Lung (tissue), 11 donors: ENCODE measurements at regions not wholly inside any gene's neighbourhood (a gene's known extent, or its start where the extent isn't known, plus 50 kb on each side); places are given as distances from the start of the nearest gene placed in this dataset.
A peak's percentile ranks its signal among the peaks of the same experiment; 100 is the strongest.

ENCODE experiments used
- ATAC-seq: fragments of 200-7000 bp; cut with Tn5 transposase; one replicate; pipeline ENCODE4 v1.9.1; 2020; ENCODE audit warnings: moderate number of reproducible peaks; ENCODE audit not compliant: insufficient read depth, low FRiP score
- DNase-seq, 3 donors: peaks; one replicate each; pipeline ENCODE4 v3.0.0-alpha.2; 2013 to 2017
- H3K27ac ChIP-seq, 2 donors: one replicate each; pipeline ENCODE4 v1.5.1; 2013; ENCODE audit warnings: mild to moderate bottlenecking in 2 of 2, moderate library complexity in 2 of 2, control low read depth in 1 of 2, inconsistent platforms in 1 of 2, low read depth in 1 of 2, low read length in 1 of 2
- H3K27me3 ChIP-seq, 3 donors: one replicate each; pipeline ENCODE4 v1.5.1; 2013; ENCODE audit warnings: low read length in 2 of 3; ENCODE audit not compliant: control insufficient read depth in 3 of 3, insufficient read depth in 3 of 3
- H3K36me3 ChIP-seq, 4 donors: one replicate each; pipeline ENCODE4 v1.5.1; 2013; ENCODE audit warnings: low read length in 4 of 4, mild to moderate bottlenecking in 1 of 4, moderate library complexity in 1 of 4; ENCODE audit not compliant: control insufficient read depth in 4 of 4, insufficient read depth in 4 of 4
- H3K4me1 ChIP-seq, 5 donors: one replicate each; pipeline ENCODE4 v1.5.1; 2013; ENCODE audit warnings: low read length in 5 of 5, mild to moderate bottlenecking in 2 of 5, moderate library complexity in 1 of 5; ENCODE audit not compliant: control insufficient read depth in 5 of 5, insufficient read depth in 5 of 5
- H3K4me3 ChIP-seq: one replicate; pipeline ENCODE4 v1.5.1; 2013; ENCODE audit warnings: mild to moderate bottlenecking, control low read depth, moderate library complexity
- H3K9ac ChIP-seq, 2 donors: one replicate each; pipeline ENCODE4 v1.5.1; 2013; ENCODE audit warnings: low read length in 2 of 2, control low read depth in 1 of 2; ENCODE audit not compliant: insufficient read depth in 1 of 2
- H3K9me3 ChIP-seq, 4 donors: one replicate each; pipeline ENCODE4 v1.5.1; 2013; ENCODE audit warnings: low read length in 3 of 4, mild to moderate bottlenecking in 1 of 4, moderate library complexity in 1 of 4; ENCODE audit not compliant: control insufficient read depth in 4 of 4, insufficient read depth in 3 of 4
- CTCF ChIP-seq: IDR thresholded peaks from 2 replicates; pipeline ENCODE4 v1.5.1; 2012; ENCODE audit warnings: mild to moderate bottlenecking; ENCODE audit errors: control extremely low read depth, extremely low read depth
- WGBS, 2 donors: extraction: QIAGEN DNeasy Blood & Tissue Kit; methylation state at CpG; one replicate each; pipeline ENCODE4 v1.1.7; 2013; 5-methylcytosine and 5-hydroxymethylcytosine counted together
- donor health status: control.
- donor health status: control.
- donor health status: Bipolar disorder and iron deficiency.
- donor health status: healthy.
- donor health status: DM: yes; HTN: yes; CAD: no.

GRCh38 chr20:51143652-51144051 lies 120.7 kb upstream of the KCNG1 start:
- DNase-seq (no peak), ATAC-seq (no peak)
- no peak overlapping the region for H3K4me3 ChIP-seq
- H3K9ac ChIP-seq: no peak overlapping the region
- 88 to 97% methylated on average over 2 of the region's 2 CpGs for WGBS, 2 donors
- no peak for TF ChIP-seq CTCF
- H3K27ac ChIP-seq: no peak overlapping the region
- no peaks in the 10 kb centered on the region for H3K27me3 ChIP-seq
- peaks cover 0 to 5% (median 0%) of the 10 kb centered on the region in 4 donors for H3K9me3 ChIP-seq
- no peaks in the 10 kb centered on the region for H3K36me3 ChIP-seq
- peaks cover 0 to 5% (median 0%) of the 10 kb centered on the region in 5 donors for H3K4me1 ChIP-seq

GRCh38 chr20:51142448-51142847 lies 119.5 kb upstream of the KCNG1 start:
- peak in 1 of 3 donors; percentile 50 for DNase-seq
- no peak for TF ChIP-seq CTCF
- H3K9ac ChIP-seq: no peak overlapping the region
- no peak overlapping the region for H3K27ac ChIP-seq
- 55 to 71% methylated on average over 7 of the region's 7 CpGs for WGBS, 2 donors
- H3K27me3 ChIP-seq: no peaks in the 10 kb centered on the region
- no peak overlapping the region for H3K4me3 ChIP-seq
- H3K4me1 ChIP-seq: peaks cover 0 to 5% (median 0%) of the 10 kb centered on the region in 5 donors
- ATAC-seq: no peak
- no peaks in the 10 kb centered on the region for H3K36me3 ChIP-seq
- peaks cover 0 to 5% (median 0%) of the 10 kb centered on the region in 4 donors for H3K9me3 ChIP-seq

- WGBS, 2 donors: 93 to 97% methylated on average over 7 of the region's 7 CpGs
- no peaks in the 10 kb centered on the region for H3K27me3 ChIP-seq
- no peak overlapping the region for H3K4me3 ChIP-seq
- TF ChIP-seq CTCF: no peak
- DNase-seq: no peak
- no peak overlapping the region for H3K27ac ChIP-seq
- no peak for ATAC-seq
- peaks cover 0 to 5% (median 0%) of the 10 kb centered on the region in 5 donors for H3K4me1 ChIP-seq
- H3K9me3 ChIP-seq: peaks cover 0 to 5% (median 0%) of the 10 kb centered on the region in 4 donors
- no peaks in the 10 kb centered on the region for H3K36me3 ChIP-seq
- no peak overlapping the region for H3K9ac ChIP-seq
These were observed 117.8 kb upstream of the KCNG1 start for GRCh38 chr20:51140671-51141070.

- ATAC-seq: no peak
- H3K36me3 ChIP-seq: no peaks in the 10 kb centered on the region
- H3K27me3 ChIP-seq: no peaks in the 10 kb centered on the region
- WGBS, 2 donors: 89 to 90% methylated on average over 3 of the region's 3 CpGs
- no peak for TF ChIP-seq CTCF
- no peak for DNase-seq
- peaks cover 0 to 5% (median 0%) of the 10 kb centered on the region in 5 donors for H3K4me1 ChIP-seq
- no peak overlapping the region for H3K4me3 ChIP-seq
- H3K27ac ChIP-seq: no peak overlapping the region
- no peak overlapping the region for H3K9ac ChIP-seq
- peaks cover 0 to 2% (median 0%) of the 10 kb centered on the region in 4 donors for H3K9me3 ChIP-seq
These were observed 117.0 kb upstream of the KCNG1 start for GRCh38 chr20:51139891-51140290.
